ENCODE measurements at regions not wholly inside any gene's neighbourhood (a gene's known extent, or its start where the extent isn't known, plus 50 kb on each side); places are given as distances from the start of the nearest gene placed in this dataset.

DNA sequence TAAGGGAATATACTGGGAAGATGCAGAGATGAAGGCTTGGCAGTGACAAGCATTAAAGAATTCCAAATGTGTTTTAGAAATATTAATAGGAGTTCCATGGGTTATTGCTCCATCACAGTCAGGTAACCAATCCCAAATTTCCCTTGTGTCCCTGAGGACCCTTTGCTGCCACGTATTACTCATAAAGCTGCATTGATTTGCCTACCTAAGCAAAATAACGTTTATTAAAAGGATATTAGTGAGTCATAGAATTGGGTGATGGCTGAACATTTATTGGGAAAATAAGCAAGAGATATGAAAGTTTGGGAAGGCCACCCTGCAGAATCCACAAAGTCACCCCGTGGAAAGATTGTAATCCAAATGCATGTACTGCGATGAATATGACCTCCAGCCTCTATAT is 782.1 kb downstream of the RAPGEF2 start:
- no peak for DNase-seq (ENCODE audit: extremely low read depth, low read depth)
- TF ChIP-seq CTCF (IDR thresholded peaks at IDR 0.05; ENCODE audit: low read depth, low read length) = no peak

GRCh38 chr4:159899596-159899995 is 796.7 kb downstream of the RAPGEF2 start:
- TF ChIP-seq CTCF (IDR thresholded peaks at IDR 0.05; ENCODE audit: low read depth, low read length) = no peak
- no peak for DNase-seq (ENCODE audit: extremely low read depth, low read depth)

DNA sequence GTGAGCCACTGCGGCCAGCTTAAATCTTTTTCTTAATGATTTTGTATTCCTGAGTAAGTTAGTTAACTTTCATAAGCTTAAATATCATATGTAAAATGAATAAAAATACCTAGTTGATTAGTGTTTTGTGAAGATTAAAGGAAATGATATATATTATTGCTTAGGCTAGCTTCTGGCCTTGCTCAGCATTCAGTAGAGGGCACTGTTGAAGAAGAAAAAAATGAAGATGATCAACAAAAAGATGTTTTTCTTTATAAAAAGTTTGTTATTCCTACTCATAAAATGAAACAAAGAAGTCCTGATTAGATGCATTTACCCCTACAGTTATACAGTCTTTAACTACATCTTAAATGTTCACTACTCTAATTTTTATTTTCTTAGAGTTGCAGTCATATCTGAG is 797.7 kb downstream of the RAPGEF2 start:
- no peak for TF ChIP-seq CTCF (IDR thresholded peaks at IDR 0.05; ENCODE audit: low read depth, low read length)
- DNase-seq (ENCODE audit: extremely low read depth, low read depth) = no peak

DNA sequence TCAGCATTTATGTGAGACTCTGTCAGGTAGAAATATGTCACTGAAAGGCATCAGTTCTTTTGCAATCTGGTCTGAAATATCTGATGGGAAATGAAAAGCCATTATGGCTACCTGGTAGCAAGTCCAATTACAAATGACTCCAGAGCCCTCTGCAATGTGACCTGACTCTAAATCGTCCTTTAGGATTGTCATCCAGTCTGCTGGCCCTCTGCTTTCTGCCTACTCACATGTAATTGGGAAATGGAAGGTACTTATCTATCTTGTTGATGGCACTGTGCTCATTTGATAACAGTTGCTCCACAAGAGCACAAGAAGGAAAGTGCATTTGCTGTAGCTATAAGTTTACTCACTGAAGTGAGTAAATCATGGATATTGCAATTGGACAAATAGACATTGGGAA is 799.8 kb downstream of the RAPGEF2 start:
- DNase-seq (ENCODE audit: extremely low read depth, low read depth) = no peak
- no peak for TF ChIP-seq CTCF (IDR thresholded peaks at IDR 0.05; ENCODE audit: low read depth, low read length)

- no peak for TF ChIP-seq CTCF (IDR thresholded peaks at IDR 0.05; ENCODE audit: low read depth, low read length)
- no peak for DNase-seq (ENCODE audit: extremely low read depth, low read depth)
These were observed 802.0 kb downstream of the RAPGEF2 start for GRCh38 chr4:159904906-159905305.

DNA sequence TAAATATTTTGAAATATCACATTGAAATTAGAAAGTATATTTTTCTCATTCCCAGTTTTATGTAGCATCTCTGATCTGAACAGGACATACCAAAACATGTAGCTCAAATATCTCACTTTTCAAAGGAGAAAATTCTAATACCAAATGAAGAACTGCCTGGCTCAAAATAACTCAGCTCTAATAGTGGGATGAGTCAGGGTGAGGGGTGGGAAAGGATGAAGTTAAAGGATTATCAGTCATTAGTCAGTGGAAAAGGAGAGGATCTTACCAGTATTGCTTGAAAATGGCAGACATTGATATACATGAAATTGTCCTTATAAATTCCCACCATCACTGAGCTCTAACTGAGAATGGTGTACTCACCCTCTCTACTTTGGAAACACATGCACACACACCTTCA is 803.2 kb downstream of the RAPGEF2 start:
- no peak for DNase-seq (ENCODE audit: extremely low read depth, low read depth)
- no peak for TF ChIP-seq CTCF (IDR thresholded peaks at IDR 0.05; ENCODE audit: low read depth, low read length)

GRCh38 chr4:159906517-159906916 is 803.6 kb downstream of the RAPGEF2 start:
- TF ChIP-seq CTCF (IDR thresholded peaks at IDR 0.05; ENCODE audit: low read depth, low read length) = no peak
- DNase-seq (ENCODE audit: extremely low read depth, low read depth) = no peak

All from AG09319 (cell line).